H1 (cell line): ENCODE measurements at regions not wholly inside any gene's neighbourhood (a gene's known extent, or its start where the extent isn't known, plus 50 kb on each side); places are given as distances from the start of the nearest gene placed in this dataset.

Source experiments
- EZH2 ChIP-seq: fragments of 200-600 bp; sonication (generic); IDR thresholded peaks from 2 replicates; pipeline ENCODE4 v1.7.1; 2012; ENCODE audit warnings: low read depth, mild to moderate bottlenecking, moderate library complexity, low read length, inconsistent platforms; ENCODE audit not compliant: severe bottlenecking
- GTF2F1 ChIP-seq: IDR thresholded peaks from 2 replicates; pipeline ENCODE4 v1.6.1; 2012; ENCODE audit warnings: low read depth, low read length, improper control_type of control experiment, borderline replicate concordance
- MAX ChIP-seq: IDR thresholded peaks from 2 replicates; pipeline ENCODE4 v1.6.1; 2012; ENCODE audit warnings: inconsistent platforms
- POLR2AphosphoS5 ChIP-seq: IDR thresholded peaks from 2 replicates; pipeline ENCODE4 v1.6.1; 2011; ENCODE audit warnings: low read depth, low read length
- TF ChIP-seq, protein P1 (sequence below): fragments of 300-600 bp; sonication (generic); IDR thresholded peaks from 2 replicates; pipeline ENCODE4 v1.7.1; 2012; ENCODE audit warnings: low read length, moderate library complexity, mild to moderate bottlenecking, inconsistent platforms; ENCODE audit not compliant: insufficient replicate concordance

GRCh38 chr2:228646061-228646460, 464.6 kb upstream of the SPHKAP start (continued):
- TF ChIP-seq, protein P1, sequence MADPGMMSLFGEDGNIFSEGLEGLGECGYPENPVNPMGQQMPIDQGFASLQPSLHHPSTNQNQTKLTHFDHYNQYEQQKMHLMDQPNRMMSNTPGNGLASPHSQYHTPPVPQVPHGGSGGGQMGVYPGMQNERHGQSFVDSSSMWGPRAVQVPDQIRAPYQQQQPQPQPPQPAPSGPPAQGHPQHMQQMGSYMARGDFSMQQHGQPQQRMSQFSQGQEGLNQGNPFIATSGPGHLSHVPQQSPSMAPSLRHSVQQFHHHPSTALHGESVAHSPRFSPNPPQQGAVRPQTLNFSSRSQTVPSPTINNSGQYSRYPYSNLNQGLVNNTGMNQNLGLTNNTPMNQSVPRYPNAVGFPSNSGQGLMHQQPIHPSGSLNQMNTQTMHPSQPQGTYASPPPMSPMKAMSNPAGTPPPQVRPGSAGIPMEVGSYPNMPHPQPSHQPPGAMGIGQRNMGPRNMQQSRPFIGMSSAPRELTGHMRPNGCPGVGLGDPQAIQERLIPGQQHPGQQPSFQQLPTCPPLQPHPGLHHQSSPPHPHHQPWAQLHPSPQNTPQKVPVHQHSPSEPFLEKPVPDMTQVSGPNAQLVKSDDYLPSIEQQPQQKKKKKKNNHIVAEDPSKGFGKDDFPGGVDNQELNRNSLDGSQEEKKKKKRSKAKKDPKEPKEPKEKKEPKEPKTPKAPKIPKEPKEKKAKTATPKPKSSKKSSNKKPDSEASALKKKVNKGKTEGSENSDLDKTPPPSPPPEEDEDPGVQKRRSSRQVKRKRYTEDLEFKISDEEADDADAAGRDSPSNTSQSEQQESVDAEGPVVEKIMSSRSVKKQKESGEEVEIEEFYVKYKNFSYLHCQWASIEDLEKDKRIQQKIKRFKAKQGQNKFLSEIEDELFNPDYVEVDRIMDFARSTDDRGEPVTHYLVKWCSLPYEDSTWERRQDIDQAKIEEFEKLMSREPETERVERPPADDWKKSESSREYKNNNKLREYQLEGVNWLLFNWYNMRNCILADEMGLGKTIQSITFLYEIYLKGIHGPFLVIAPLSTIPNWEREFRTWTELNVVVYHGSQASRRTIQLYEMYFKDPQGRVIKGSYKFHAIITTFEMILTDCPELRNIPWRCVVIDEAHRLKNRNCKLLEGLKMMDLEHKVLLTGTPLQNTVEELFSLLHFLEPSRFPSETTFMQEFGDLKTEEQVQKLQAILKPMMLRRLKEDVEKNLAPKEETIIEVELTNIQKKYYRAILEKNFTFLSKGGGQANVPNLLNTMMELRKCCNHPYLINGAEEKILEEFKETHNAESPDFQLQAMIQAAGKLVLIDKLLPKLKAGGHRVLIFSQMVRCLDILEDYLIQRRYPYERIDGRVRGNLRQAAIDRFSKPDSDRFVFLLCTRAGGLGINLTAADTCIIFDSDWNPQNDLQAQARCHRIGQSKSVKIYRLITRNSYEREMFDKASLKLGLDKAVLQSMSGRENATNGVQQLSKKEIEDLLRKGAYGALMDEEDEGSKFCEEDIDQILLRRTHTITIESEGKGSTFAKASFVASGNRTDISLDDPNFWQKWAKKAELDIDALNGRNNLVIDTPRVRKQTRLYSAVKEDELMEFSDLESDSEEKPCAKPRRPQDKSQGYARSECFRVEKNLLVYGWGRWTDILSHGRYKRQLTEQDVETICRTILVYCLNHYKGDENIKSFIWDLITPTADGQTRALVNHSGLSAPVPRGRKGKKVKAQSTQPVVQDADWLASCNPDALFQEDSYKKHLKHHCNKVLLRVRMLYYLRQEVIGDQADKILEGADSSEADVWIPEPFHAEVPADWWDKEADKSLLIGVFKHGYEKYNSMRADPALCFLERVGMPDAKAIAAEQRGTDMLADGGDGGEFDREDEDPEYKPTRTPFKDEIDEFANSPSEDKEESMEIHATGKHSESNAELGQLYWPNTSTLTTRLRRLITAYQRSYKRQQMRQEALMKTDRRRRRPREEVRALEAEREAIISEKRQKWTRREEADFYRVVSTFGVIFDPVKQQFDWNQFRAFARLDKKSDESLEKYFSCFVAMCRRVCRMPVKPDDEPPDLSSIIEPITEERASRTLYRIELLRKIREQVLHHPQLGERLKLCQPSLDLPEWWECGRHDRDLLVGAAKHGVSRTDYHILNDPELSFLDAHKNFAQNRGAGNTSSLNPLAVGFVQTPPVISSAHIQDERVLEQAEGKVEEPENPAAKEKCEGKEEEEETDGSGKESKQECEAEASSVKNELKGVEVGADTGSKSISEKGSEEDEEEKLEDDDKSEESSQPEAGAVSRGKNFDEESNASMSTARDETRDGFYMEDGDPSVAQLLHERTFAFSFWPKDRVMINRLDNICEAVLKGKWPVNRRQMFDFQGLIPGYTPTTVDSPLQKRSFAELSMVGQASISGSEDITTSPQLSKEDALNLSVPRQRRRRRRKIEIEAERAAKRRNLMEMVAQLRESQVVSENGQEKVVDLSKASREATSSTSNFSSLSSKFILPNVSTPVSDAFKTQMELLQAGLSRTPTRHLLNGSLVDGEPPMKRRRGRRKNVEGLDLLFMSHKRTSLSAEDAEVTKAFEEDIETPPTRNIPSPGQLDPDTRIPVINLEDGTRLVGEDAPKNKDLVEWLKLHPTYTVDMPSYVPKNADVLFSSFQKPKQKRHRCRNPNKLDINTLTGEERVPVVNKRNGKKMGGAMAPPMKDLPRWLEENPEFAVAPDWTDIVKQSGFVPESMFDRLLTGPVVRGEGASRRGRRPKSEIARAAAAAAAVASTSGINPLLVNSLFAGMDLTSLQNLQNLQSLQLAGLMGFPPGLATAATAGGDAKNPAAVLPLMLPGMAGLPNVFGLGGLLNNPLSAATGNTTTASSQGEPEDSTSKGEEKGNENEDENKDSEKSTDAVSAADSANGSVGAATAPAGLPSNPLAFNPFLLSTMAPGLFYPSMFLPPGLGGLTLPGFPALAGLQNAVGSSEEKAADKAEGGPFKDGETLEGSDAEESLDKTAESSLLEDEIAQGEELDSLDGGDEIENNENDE: no peak
- TF ChIP-seq MAX (no peak), POLR2AphosphoS5 (no peak), EZH2 (no peak), GTF2F1 (no peak)
